Keratinocyte (primary cell): ENCODE measurements at regions not wholly inside any gene's neighbourhood (a gene's known extent, or its start where the extent isn't known, plus 50 kb on each side); places are given as distances from the start of the nearest gene placed in this dataset.

ENCODE experiments used
- EZH2 ChIP-seq: IDR thresholded peaks from one replicate; pipeline ENCODE4 v1.6.1; 2012; ENCODE audit warnings: inconsistent platforms, mild to moderate bottlenecking, low read length, moderate library complexity
- TF ChIP-seq, protein P1 (sequence below), 3 experiments: IDR thresholded peaks in 1 of 3; conservative IDR thresholded peaks in 1 of 3; optimal IDR thresholded peaks in 1 of 3; 2 replicates in 2 of 3; 3 replicates in 1 of 3; pipeline versions ENCODE3 to v1.5.1; 2011; ENCODE audit warnings: low read length in 3 of 3, mild to moderate bottlenecking in 3 of 3, moderate library complexity in 2 of 3, control low read depth in 1 of 3, inconsistent platforms in 1 of 3; ENCODE audit not compliant: insufficient read depth in 2 of 3; ENCODE audit errors: extremely low read depth in 1 of 3

GRCh38 chr3:99313485-99313884 lies 324.9 kb upstream of the COL8A1 start:
- TF ChIP-seq, protein P1, sequence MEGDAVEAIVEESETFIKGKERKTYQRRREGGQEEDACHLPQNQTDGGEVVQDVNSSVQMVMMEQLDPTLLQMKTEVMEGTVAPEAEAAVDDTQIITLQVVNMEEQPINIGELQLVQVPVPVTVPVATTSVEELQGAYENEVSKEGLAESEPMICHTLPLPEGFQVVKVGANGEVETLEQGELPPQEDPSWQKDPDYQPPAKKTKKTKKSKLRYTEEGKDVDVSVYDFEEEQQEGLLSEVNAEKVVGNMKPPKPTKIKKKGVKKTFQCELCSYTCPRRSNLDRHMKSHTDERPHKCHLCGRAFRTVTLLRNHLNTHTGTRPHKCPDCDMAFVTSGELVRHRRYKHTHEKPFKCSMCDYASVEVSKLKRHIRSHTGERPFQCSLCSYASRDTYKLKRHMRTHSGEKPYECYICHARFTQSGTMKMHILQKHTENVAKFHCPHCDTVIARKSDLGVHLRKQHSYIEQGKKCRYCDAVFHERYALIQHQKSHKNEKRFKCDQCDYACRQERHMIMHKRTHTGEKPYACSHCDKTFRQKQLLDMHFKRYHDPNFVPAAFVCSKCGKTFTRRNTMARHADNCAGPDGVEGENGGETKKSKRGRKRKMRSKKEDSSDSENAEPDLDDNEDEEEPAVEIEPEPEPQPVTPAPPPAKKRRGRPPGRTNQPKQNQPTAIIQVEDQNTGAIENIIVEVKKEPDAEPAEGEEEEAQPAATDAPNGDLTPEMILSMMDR (optimal IDR thresholded peaks at IDR 0.05 in 1 of 3, IDR thresholded peaks at IDR 0.05 in 1 of 3, conservative IDR thresholded peaks at IDR 0.05 in 1 of 3; ENCODE audit: extremely low read depth in 1 of 3, insufficient read depth in 2 of 3, low read length in 3 of 3), result no peak
- no peak for TF ChIP-seq EZH2
